ENCODE measurements at regions not wholly inside any gene's neighbourhood (a gene's known extent, or its start where the extent isn't known, plus 50 kb on each side); places are given as distances from the start of the nearest gene placed in this dataset.

DNA sequence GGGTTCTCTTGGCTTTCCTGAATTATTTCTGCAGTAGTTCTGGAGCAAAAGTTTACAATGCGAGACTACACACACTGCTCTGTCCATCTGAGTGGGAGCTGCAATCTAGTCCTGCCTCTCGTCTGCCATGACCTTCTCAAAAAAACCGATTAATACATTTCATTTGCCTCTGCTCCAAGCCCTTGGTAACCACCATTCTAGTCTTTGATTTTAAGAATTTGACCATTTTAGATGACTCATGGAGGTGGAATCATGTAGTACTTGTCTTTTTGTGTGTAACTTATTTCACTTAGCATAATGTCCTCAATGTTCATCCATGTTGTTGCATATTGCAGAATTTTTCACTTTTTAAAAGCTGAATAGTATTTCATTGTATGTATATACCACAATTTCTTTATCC lies 356.9 kb downstream of the SV2B start:
- TF ChIP-seq CTCF (IDR thresholded peaks at IDR 0.05) (no peak), POLR2A (IDR thresholded peaks at IDR 0.05) (no peak)
